Vagina (tissue), 2 donors: ENCODE measurements at regions not wholly inside any gene's neighbourhood (a gene's known extent, or its start where the extent isn't known, plus 50 kb on each side); places are given as distances from the start of the nearest gene placed in this dataset.
"Not testable (repeated sequence)": the region's sequence is repeated elsewhere in the genome, so short reads cannot be mapped to it uniquely, and the experiment has no call there.

Experiments
- DNase-seq, 2 donors: peaks; one replicate each; pipeline ENCODE4 v3.0.0-alpha.2; 2017; ENCODE audit errors: extremely low spot score in 2 of 2
- H3K27ac ChIP-seq: fragments of 200-600 bp; sonication (generic); one replicate; pipeline ENCODE4 v1.5.1; 2019
- H3K27me3 ChIP-seq: fragments of 200-600 bp; sonication (generic); one replicate; pipeline ENCODE4 v1.5.1; 2019
- H3K36me3 ChIP-seq, 2 donors: fragments of 200-600 bp; sonication (generic); one replicate each; pipeline ENCODE4 v1.5.1; 2017 to 2019
- H3K4me1 ChIP-seq: fragments of 200-600 bp; sonication (generic); one replicate; pipeline ENCODE4 v1.5.1; 2019
- H3K4me3 ChIP-seq, 2 donors: fragments of 200-600 bp; sonication (generic); 1 replicate in 1 of 2; 2 replicates in 1 of 2; pipeline ENCODE4 v1.5.1; 2016 to 2019
- H3K9me3 ChIP-seq: fragments of 200-600 bp; sonication (generic); one replicate; pipeline ENCODE4 v1.5.1; 2019
- POLR2A ChIP-seq, 2 donors: fragments of 450-650 bp; IDR thresholded peaks; one replicate each; pipeline ENCODE4 v1.6.1; 2017; ENCODE audit warnings: antibody characterized with exemption in 2 of 2, mild to moderate bottlenecking in 2 of 2, moderate library complexity in 2 of 2
- POLR2AphosphoS5 ChIP-seq, 2 donors: sonication (generic); formaldehyde crosslinking; IDR thresholded peaks; one replicate each; pipeline ENCODE4 v1.9.0; 2017; ENCODE audit warnings: antibody characterized with exemption in 2 of 2, mild to moderate bottlenecking in 2 of 2, low read depth in 1 of 2; ENCODE audit not compliant: insufficient read depth in 1 of 2
- intact Hi-C: fragments of 100-400 bp; cut with DNase I; formaldehyde crosslinking; loops from one replicate; pipeline ENCODE4 v1.15.1; 2023
- TF ChIP-seq, protein P1 (sequence below), 3 experiments: fragments of 450-650 bp in 2 of 3; fragments of 200-600 bp in 1 of 3; sonication (generic) in 1 of 3; IDR thresholded peaks; one replicate each; pipeline ENCODE4 v1.5.1; 2017 to 2019; ENCODE audit warnings: antibody characterized with exemption in 3 of 3, mild to moderate bottlenecking in 2 of 3, moderate library complexity in 2 of 3

DNA sequence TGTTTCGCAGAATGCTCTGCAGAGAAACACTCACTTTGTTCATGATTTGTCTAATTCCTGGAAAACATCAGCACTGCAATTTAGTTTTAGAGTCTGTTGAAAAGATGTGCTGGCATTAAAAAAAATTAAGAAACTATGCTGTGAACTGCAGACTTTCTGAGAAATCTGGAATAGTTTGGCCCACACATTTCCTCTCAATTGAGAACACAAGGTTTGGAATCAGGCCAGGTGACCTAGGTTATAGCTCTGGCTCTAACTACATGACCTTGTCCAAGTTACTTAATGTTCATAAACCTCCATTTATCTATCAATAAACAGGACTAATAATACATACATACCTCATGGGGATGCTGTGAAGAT lies 61.4 kb upstream of the ENPEP start:
- Histone ChIP-seq H3K4me3 (no peak overlapping the region), H3K4me1 (peaks cover 18% of the 10 kb centered on the region), H3K27me3 (no peaks in the 10 kb centered on the region), H3K27ac (no peak overlapping the region), H3K36me3 (no peaks in the 10 kb centered on the region), H3K9me3 (no peaks in the 10 kb centered on the region)
- DNase-seq = no peak
- intact Hi-C loops = no loop called here
- TF ChIP-seq, protein P1, sequence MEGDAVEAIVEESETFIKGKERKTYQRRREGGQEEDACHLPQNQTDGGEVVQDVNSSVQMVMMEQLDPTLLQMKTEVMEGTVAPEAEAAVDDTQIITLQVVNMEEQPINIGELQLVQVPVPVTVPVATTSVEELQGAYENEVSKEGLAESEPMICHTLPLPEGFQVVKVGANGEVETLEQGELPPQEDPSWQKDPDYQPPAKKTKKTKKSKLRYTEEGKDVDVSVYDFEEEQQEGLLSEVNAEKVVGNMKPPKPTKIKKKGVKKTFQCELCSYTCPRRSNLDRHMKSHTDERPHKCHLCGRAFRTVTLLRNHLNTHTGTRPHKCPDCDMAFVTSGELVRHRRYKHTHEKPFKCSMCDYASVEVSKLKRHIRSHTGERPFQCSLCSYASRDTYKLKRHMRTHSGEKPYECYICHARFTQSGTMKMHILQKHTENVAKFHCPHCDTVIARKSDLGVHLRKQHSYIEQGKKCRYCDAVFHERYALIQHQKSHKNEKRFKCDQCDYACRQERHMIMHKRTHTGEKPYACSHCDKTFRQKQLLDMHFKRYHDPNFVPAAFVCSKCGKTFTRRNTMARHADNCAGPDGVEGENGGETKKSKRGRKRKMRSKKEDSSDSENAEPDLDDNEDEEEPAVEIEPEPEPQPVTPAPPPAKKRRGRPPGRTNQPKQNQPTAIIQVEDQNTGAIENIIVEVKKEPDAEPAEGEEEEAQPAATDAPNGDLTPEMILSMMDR (IDR thresholded peaks at IDR 0.05) = no peak
- TF ChIP-seq POLR2A (IDR thresholded peaks at IDR 0.05) (no peak), POLR2AphosphoS5 (IDR thresholded peaks at IDR 0.05; ENCODE audit: insufficient read depth in 1 of 2, low read depth in 1 of 2) (no peak)

DNA sequence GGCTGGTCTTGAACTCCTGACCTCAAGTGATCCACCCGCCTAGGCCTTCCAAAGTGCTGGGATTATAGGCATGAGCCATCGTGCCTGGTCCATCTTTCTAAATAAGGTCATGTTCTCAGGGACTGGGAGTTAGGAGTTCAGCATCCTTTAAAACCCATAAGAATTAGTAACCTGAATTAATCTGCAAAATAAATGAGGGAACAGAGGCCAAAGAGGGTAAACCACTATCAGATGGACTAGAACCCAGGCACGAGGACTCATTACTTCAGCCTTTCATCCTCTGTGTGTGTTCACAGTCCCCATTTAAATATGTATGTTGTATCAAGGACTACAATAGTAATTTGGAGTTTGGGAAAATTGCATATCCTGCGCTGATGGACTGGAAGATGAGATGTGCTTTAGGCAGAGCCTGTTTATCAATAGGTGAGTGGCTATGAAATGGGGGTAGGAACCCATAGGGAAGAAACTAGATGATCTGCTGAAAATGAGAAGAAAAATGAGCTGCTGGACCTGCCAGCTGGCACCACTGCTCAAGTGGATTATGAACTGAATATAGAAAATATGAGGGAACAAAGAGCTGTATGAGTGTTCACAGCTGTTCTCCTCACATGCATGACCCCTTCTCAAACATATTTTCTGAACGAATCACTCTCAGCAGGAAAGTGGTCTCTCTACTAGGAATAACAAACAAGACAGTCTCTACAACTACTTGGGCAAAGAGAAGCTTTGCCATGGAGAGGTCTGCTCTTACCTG lies 62.0 kb upstream of the ENPEP start:
- DNase-seq, H3K27me3 ChIP-seq, H3K27ac ChIP-seq, H3K9me3 ChIP-seq, H3K36me3 ChIP-seq, H3K4me3 ChIP-seq, intact Hi-C loops: not testable (repeated sequence)
- peaks cover 18% of the 10 kb centered on the region for H3K4me1 ChIP-seq

GRCh38 chr4:110412354-110413065 lies 63.4 kb upstream of the ENPEP start:
- intact Hi-C loops = no loop called here
- Histone ChIP-seq H3K4me1 (peaks cover 18% of the 10 kb centered on the region), H3K27ac (no peak overlapping the region), H3K9me3 (no peaks in the 10 kb centered on the region), H3K4me3 (no peak overlapping the region), H3K27me3 (no peaks in the 10 kb centered on the region), H3K36me3 (no peaks in the 10 kb centered on the region)
- DNase-seq = no peak
- TF ChIP-seq, protein P1 (IDR thresholded peaks at IDR 0.05) = no peak
- TF ChIP-seq POLR2AphosphoS5 (IDR thresholded peaks at IDR 0.05; ENCODE audit: insufficient read depth in 1 of 2, low read depth in 1 of 2) (no peak), POLR2A (IDR thresholded peaks at IDR 0.05) (no peak)

DNA sequence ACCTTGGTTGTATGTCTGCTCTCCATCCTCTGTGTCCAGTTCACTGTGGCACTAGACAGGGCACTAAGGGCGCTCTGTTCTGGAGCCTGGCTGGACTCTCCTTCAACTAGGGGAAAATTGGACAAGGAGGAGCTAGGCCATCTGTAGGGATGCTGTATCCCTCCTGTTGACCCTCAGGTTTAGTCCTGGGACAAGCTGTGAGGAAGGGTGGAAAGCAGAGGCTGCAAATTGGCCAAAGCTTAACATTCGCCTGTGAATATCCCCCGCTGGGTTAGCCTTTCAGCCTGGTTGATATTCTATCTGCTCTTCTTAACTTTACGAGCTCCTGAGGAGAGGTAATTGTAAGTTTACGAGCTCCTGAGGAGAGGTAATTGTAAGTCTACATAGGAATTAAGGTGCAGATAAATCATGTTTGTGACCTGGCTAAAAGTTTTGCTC lies 64.4 kb upstream of the ENPEP start:
- H3K9me3 ChIP-seq = no peaks in the 10 kb centered on the region
- H3K27me3 ChIP-seq = no peaks in the 10 kb centered on the region
- no peak for TF ChIP-seq POLR2AphosphoS5 (IDR thresholded peaks at IDR 0.05; ENCODE audit: insufficient read depth in 1 of 2, low read depth in 1 of 2)
- TF ChIP-seq, protein P1 (IDR thresholded peaks at IDR 0.05) = no peak
- no peak for TF ChIP-seq POLR2A (IDR thresholded peaks at IDR 0.05)
- no peak for DNase-seq
- no peak overlapping the region for H3K4me3 ChIP-seq
- no peaks in the 10 kb centered on the region for H3K36me3 ChIP-seq
- peaks cover 18% of the 10 kb centered on the region for H3K4me1 ChIP-seq
- H3K27ac ChIP-seq = no peak overlapping the region
- intact Hi-C loops = no loop called here

DNA sequence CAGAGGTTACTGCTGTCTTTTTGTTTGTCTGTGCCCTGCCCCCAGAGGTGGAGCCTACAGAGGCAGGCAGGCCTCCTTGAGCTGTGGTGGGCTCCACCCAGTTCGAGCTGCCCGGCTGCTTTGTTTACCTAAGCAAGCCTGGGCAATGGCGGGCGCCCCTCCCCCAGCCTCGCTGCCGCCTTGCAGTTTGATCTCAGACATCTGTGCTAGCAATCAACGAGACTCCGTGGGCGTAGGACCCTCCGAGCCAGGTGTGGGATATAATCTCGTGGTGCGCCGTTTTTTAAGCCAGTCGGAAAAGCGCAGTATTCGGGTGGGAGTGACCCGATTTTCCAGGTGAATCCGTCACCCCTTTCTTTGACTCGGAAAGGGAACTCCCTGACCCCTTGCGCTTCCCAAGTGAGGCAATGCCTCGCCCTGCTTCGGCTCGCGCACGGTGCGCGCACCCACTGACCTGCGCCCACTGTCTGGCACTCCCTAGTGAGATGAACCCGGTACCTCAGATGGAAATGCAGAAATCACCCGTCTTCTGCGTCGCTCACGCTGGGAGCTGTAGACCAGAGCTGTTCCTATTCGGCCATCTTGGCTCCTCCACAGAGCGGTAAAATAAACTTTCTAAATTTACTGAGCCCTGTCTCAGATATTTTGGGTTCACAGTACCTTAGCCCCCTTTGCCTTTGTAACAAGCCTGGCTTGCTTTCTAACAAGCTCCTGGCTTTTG lies 64.9 kb upstream of the ENPEP start:
- H3K27me3 ChIP-seq, DNase-seq, H3K27ac ChIP-seq, H3K4me3 ChIP-seq, intact Hi-C loops, H3K9me3 ChIP-seq, H3K36me3 ChIP-seq: not testable (repeated sequence)
- H3K4me1 ChIP-seq = peaks cover 18% of the 10 kb centered on the region

DNA sequence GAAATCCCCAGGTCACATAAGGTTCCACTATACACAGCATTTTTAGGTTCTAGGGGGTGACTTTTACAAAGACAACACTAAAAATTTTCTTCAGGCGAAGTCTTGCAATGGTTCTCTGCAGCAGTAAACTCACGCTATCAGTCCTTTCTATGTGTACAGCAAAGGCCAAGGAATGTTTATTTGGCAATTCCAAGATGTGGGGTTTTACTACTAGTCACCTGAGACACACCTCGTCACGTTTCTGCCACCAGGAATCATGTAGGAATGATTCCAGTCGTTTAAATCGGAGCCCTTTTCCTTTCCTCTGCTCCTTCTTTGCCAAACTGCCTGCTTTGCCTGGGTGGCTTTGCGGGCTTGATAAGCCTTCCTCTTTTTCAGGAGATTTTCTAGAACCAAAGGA lies 75.9 kb upstream of the ENPEP start:
- no peaks in the 10 kb centered on the region for H3K9me3 ChIP-seq
- TF ChIP-seq POLR2AphosphoS5 (IDR thresholded peaks at IDR 0.05; ENCODE audit: insufficient read depth in 1 of 2, low read depth in 1 of 2) (no peak), POLR2A (IDR thresholded peaks at IDR 0.05) (no peak)
- TF ChIP-seq, protein P1 (IDR thresholded peaks at IDR 0.05) = no peak
- H3K27ac ChIP-seq = no peak overlapping the region
- no peak overlapping the region for H3K4me3 ChIP-seq
- no peak for DNase-seq
- intact Hi-C loops = no loop called here
- H3K36me3 ChIP-seq = no peaks in the 10 kb centered on the region
- H3K4me1 ChIP-seq = no peaks in the 10 kb centered on the region
- no peaks in the 10 kb centered on the region for H3K27me3 ChIP-seq

- DNase-seq, H3K27ac ChIP-seq, H3K27me3 ChIP-seq, H3K36me3 ChIP-seq, H3K4me3 ChIP-seq, intact Hi-C loops, H3K4me1 ChIP-seq, H3K9me3 ChIP-seq: not testable (repeated sequence)
Measured at GRCh38 chr4:110399046-110399445, 76.9 kb upstream of the ENPEP start.
